ENCODE measurements at regions not wholly inside any gene's neighbourhood (a gene's known extent, or its start where the extent isn't known, plus 50 kb on each side); places are given as distances from the start of the nearest gene placed in this dataset.

GRCh38 chr9:78682216-78682615 lies 385.3 kb downstream of the PSAT1 start:
- H3K9me3 ChIP-seq (replicated peaks in 1 of 2; ENCODE audit: control insufficient read depth in 1 of 2, insufficient read depth in 1 of 2, low read length in 2 of 2), result no peaks in the 10 kb centered on the region
- WGBS (ENCODE audit: insufficient coverage), result 67% methylated on average over 2 of the region's 5 CpGs
- H3K4me1 Mint-ChIP-seq, result no peaks in the 10 kb centered on the region
- no peaks in the 10 kb centered on the region for H3K4me1 ChIP-seq (ENCODE audit: control insufficient read depth in 1 of 2, insufficient read depth in 2 of 2, low read length in 2 of 2)
- no peaks in the 10 kb centered on the region for H3K27me3 ChIP-seq (ENCODE audit: control insufficient read depth in 2 of 2, insufficient read depth in 2 of 2, low read length in 2 of 2)
- H3K27ac ChIP-seq (ENCODE audit: low read depth in 1 of 2, low read length in 2 of 2), result no peak overlapping the region
- no peak overlapping the region for H3K4me3 Mint-ChIP-seq
- H3K79me2 ChIP-seq (ENCODE audit: insufficient read depth, low read length), result no peaks in the 10 kb centered on the region
- H3K27me3 Mint-ChIP-seq (ENCODE audit: low read depth in 3 of 3), result peaks cover 0 to 2% (median 1%) of the 10 kb centered on the region in 3 donors
- DNase-seq, result no peak
- no peaks in the 10 kb centered on the region for H4K20me1 ChIP-seq (ENCODE audit: insufficient read depth, low read length)
- H3K36me3 ChIP-seq (replicated peaks in 1 of 2; ENCODE audit: control insufficient read depth in 1 of 2, insufficient read depth in 2 of 2, low read length in 2 of 2), result no peaks in the 10 kb centered on the region
- no peak overlapping the region for H3K9ac ChIP-seq (ENCODE audit: insufficient read depth, low read length, poor library complexity, severe bottlenecking)
- intact Hi-C loops (cut with micrococcal nuclease), result no loop called here
- H2AFZ ChIP-seq (ENCODE audit: insufficient read depth, low read depth, low read length, poor library complexity, severe bottlenecking), result no peak overlapping the region
- H3K9me3 Mint-ChIP-seq, result peaks cover 0 to 3% (median 0%) of the 10 kb centered on the region in 7 donors
- no peak overlapping the region for H3K27ac Mint-ChIP-seq
- TF ChIP-seq, protein P1, sequence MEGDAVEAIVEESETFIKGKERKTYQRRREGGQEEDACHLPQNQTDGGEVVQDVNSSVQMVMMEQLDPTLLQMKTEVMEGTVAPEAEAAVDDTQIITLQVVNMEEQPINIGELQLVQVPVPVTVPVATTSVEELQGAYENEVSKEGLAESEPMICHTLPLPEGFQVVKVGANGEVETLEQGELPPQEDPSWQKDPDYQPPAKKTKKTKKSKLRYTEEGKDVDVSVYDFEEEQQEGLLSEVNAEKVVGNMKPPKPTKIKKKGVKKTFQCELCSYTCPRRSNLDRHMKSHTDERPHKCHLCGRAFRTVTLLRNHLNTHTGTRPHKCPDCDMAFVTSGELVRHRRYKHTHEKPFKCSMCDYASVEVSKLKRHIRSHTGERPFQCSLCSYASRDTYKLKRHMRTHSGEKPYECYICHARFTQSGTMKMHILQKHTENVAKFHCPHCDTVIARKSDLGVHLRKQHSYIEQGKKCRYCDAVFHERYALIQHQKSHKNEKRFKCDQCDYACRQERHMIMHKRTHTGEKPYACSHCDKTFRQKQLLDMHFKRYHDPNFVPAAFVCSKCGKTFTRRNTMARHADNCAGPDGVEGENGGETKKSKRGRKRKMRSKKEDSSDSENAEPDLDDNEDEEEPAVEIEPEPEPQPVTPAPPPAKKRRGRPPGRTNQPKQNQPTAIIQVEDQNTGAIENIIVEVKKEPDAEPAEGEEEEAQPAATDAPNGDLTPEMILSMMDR (IDR thresholded peaks at IDR 0.05), result no peak
- H3K36me3 Mint-ChIP-seq, result no peaks in the 10 kb centered on the region
- H3K4me2 ChIP-seq (replicated peaks; ENCODE audit: extremely low read depth, low read length, poor library complexity, severe bottlenecking), result no peak overlapping the region
- no peak overlapping the region for H3K4me3 ChIP-seq (replicated peaks in 1 of 3; ENCODE audit: low read depth in 2 of 3, low read length in 3 of 3)

GRCh38 chr9:78685471-78685870 lies 388.5 kb downstream of the PSAT1 start:
- Histone ChIP-seq H4K20me1 (ENCODE audit: insufficient read depth, low read length) (no peaks in the 10 kb centered on the region), H3K79me2 (ENCODE audit: insufficient read depth, low read length) (no peaks in the 10 kb centered on the region), H3K36me3 (replicated peaks in 1 of 2; ENCODE audit: control insufficient read depth in 1 of 2, insufficient read depth in 2 of 2, low read length in 2 of 2) (no peaks in the 10 kb centered on the region), H3K4me1 (ENCODE audit: control insufficient read depth in 1 of 2, insufficient read depth in 2 of 2, low read length in 2 of 2) (no peaks in the 10 kb centered on the region), H3K4me3 (replicated peaks in 1 of 3; ENCODE audit: low read depth in 2 of 3, low read length in 3 of 3) (no peak overlapping the region), H2AFZ (ENCODE audit: insufficient read depth, low read depth, low read length, poor library complexity, severe bottlenecking) (no peak overlapping the region), H3K27me3 (ENCODE audit: control insufficient read depth in 2 of 2, insufficient read depth in 2 of 2, low read length in 2 of 2) (no peaks in the 10 kb centered on the region), H3K4me2 (replicated peaks; ENCODE audit: extremely low read depth, low read length, poor library complexity, severe bottlenecking) (no peak overlapping the region), H3K27ac (ENCODE audit: low read depth in 1 of 2, low read length in 2 of 2) (no peak overlapping the region), H3K9ac (ENCODE audit: insufficient read depth, low read length, poor library complexity, severe bottlenecking) (no peak overlapping the region), H3K9me3 (replicated peaks in 1 of 2; ENCODE audit: control insufficient read depth in 1 of 2, insufficient read depth in 1 of 2, low read length in 2 of 2) (no peaks in the 10 kb centered on the region)
- DNase-seq, result no peak
- Mint-ChIP-seq H3K9me3 (peaks cover 0 to 3% (median 0%) of the 10 kb centered on the region in 7 donors), H3K4me3 (no peak overlapping the region), H3K27ac (no peak overlapping the region), H3K4me1 (peaks cover 3% of the 10 kb centered on the region), H3K36me3 (no peaks in the 10 kb centered on the region), H3K27me3 (ENCODE audit: low read depth in 3 of 3) (peaks cover 0 to 3% (median 2%) of the 10 kb centered on the region in 3 donors)
- TF ChIP-seq, protein P1 (IDR thresholded peaks at IDR 0.05), result no peak
- no CpG with 5 or more reads among the region's 1 CpG for WGBS (ENCODE audit: insufficient coverage)
- intact Hi-C loops (cut with micrococcal nuclease), result no loop called here

Data from CD14-positive monocyte (primary cell).